ENCODE measurements at regions not wholly inside any gene's neighbourhood (a gene's known extent, or its start where the extent isn't known, plus 50 kb on each side); places are given as distances from the start of the nearest gene placed in this dataset.

- H3K4me3 ChIP-seq (ENCODE audit: low read depth, low read length) = no peak overlapping the region
- no peak for TF ChIP-seq CTCF (IDR thresholded peaks at IDR 0.05; ENCODE audit: borderline replicate concordance, insufficient read depth, low read depth, low read length)
Measured at GRCh38 chr10:131812736-131813604, 87.8 kb upstream of the PPP2R2D start.

- no peak overlapping the region for H3K4me3 ChIP-seq (ENCODE audit: low read depth, low read length)
- TF ChIP-seq CTCF (IDR thresholded peaks at IDR 0.05; ENCODE audit: borderline replicate concordance, insufficient read depth, low read depth, low read length) = no peak
Measured at GRCh38 chr10:131814567-131815265, 86.1 kb upstream of the PPP2R2D start.

GRCh38 chr10:131815266-131816156 lies 85.3 kb upstream of the PPP2R2D start:
- no peak overlapping the region for H3K4me3 ChIP-seq (ENCODE audit: low read depth, low read length)
- TF ChIP-seq CTCF (IDR thresholded peaks at IDR 0.05; ENCODE audit: borderline replicate concordance, insufficient read depth, low read depth, low read length) = no peak

GRCh38 chr10:131816157-131816775 lies 84.5 kb upstream of the PPP2R2D start:
- no peak overlapping the region for H3K4me3 ChIP-seq (ENCODE audit: low read depth, low read length)
- no peak for TF ChIP-seq CTCF (IDR thresholded peaks at IDR 0.05; ENCODE audit: borderline replicate concordance, insufficient read depth, low read depth, low read length)

- TF ChIP-seq CTCF (IDR thresholded peaks at IDR 0.05; ENCODE audit: borderline replicate concordance, insufficient read depth, low read depth, low read length) = no peak
- no peak overlapping the region for H3K4me3 ChIP-seq (ENCODE audit: low read depth, low read length)
Measured at GRCh38 chr10:131816941-131817700, 83.7 kb upstream of the PPP2R2D start.
